Smooth muscle cell (in vitro differentiated cells): ENCODE measurements at regions not wholly inside any gene's neighbourhood (a gene's known extent, or its start where the extent isn't known, plus 50 kb on each side); places are given as distances from the start of the nearest gene placed in this dataset.

ENCODE experiments used
- DNase-seq: peaks from one replicate; lab custom pipeline; 2025; ENCODE audit not compliant: unreplicated experiment; lab: John Stamatoyannopoulos, UW
- H2AFZ ChIP-seq: fragments of 200-600 bp; sonication (generic); 2 replicates; pipeline ENCODE4 v1.6.0; 2016; ENCODE audit warnings: antibody characterized with exemption, low read depth, mild to moderate bottlenecking
- H3F3A ChIP-seq: fragments of 200-600 bp; sonication (generic); 2 replicates; pipeline ENCODE4 v1.6.0; 2017; ENCODE audit warnings: antibody characterized with exemption, low read depth
- H3K27ac ChIP-seq: fragments of 200-600 bp; sonication (generic); 2 replicates; pipeline ENCODE4 v1.5.1; 2016; ENCODE audit warnings: low read depth, mild to moderate bottlenecking
- H3K27me3 ChIP-seq: fragments of 200-600 bp; sonication (generic); 2 replicates; pipeline ENCODE4 v1.6.1; 2016; ENCODE audit warnings: low read depth, mild to moderate bottlenecking
- H3K36me3 ChIP-seq: fragments of 200-600 bp; sonication (generic); 2 replicates; pipeline ENCODE4 v1.5.1; 2016; ENCODE audit warnings: low read depth
- H3K4me1 ChIP-seq: fragments of 200-600 bp; sonication (generic); 2 replicates; pipeline ENCODE4 v1.5.1; 2016; ENCODE audit warnings: low read depth
- H3K4me2 ChIP-seq: fragments of 200-600 bp; sonication (generic); 2 replicates; pipeline ENCODE4 v1.6.0; 2016; ENCODE audit warnings: mild to moderate bottlenecking
- H3K4me3 ChIP-seq: fragments of 200-600 bp; sonication (generic); 2 replicates; pipeline ENCODE4 v1.5.1; 2016; ENCODE audit warnings: mild to moderate bottlenecking
- H3K79me2 ChIP-seq: fragments of 200-600 bp; sonication (generic); 2 replicates; pipeline ENCODE4 v1.6.0; 2016; ENCODE audit warnings: low read depth, mild to moderate bottlenecking
- H3K9ac ChIP-seq: fragments of 200-600 bp; sonication (generic); 2 replicates; pipeline ENCODE4 v1.6.0; 2016; ENCODE audit warnings: low read depth
- H3K9me3 ChIP-seq: fragments of 200-600 bp; sonication (generic); replicated peaks from 2 replicates; pipeline ENCODE4 v1.5.1; 2016; ENCODE audit warnings: low read depth
- H4K20me1 ChIP-seq: fragments of 200-600 bp; sonication (generic); 2 replicates; pipeline ENCODE4 v1.6.0; 2016; ENCODE audit warnings: low read depth
- WGBS: methylation state at CpG from one replicate; pipeline ENCODE4 v1.1.7; 2016; ENCODE audit warnings: low lambda C conversion rate; 5-methylcytosine and 5-hydroxymethylcytosine counted together
- TF ChIP-seq, protein P1 (sequence below): fragments of 200-600 bp; sonication (generic); IDR thresholded peaks from 2 replicates; pipeline ENCODE4 v1.5.1; 2017; ENCODE audit warnings: borderline replicate concordance, mild to moderate bottlenecking, antibody characterized with exemption; ENCODE audit not compliant: insufficient read depth, poor library complexity, severe bottlenecking

DNA sequence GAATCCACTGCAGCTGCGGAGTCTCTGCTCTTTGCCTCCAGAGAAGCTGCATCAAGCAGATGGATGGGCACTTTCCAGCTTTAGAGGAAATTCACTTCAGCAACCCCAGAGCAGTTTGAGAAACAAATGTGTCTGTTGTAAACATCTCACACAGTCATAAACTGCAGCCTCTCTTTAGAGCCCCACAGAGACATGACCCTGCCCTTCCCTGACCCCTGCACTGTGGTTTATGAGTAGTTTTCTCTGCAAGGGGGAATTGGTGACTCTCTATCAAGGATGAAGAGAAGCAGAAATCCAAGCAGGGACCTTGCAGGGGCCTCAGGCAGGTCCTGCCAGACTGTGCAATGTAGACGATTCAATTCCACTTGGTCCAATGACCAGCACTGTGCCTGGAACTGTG, 160.2 kb downstream of the SH2D4B start:
- no peak overlapping the region for H3K4me2 ChIP-seq
- H3K4me3 ChIP-seq, result no peak overlapping the region
- H3K9ac ChIP-seq, result no peak overlapping the region
- H3F3A ChIP-seq, result no peaks in the 10 kb centered on the region
- H3K27me3 ChIP-seq, result peaks cover under 1% of the 10 kb centered on the region
- H3K27ac ChIP-seq, result no peak overlapping the region
- H3K9me3 ChIP-seq, result no peaks in the 10 kb centered on the region
- H2AFZ ChIP-seq, result no peak overlapping the region
- H4K20me1 ChIP-seq, result no peaks in the 10 kb centered on the region
- TF ChIP-seq, protein P1, sequence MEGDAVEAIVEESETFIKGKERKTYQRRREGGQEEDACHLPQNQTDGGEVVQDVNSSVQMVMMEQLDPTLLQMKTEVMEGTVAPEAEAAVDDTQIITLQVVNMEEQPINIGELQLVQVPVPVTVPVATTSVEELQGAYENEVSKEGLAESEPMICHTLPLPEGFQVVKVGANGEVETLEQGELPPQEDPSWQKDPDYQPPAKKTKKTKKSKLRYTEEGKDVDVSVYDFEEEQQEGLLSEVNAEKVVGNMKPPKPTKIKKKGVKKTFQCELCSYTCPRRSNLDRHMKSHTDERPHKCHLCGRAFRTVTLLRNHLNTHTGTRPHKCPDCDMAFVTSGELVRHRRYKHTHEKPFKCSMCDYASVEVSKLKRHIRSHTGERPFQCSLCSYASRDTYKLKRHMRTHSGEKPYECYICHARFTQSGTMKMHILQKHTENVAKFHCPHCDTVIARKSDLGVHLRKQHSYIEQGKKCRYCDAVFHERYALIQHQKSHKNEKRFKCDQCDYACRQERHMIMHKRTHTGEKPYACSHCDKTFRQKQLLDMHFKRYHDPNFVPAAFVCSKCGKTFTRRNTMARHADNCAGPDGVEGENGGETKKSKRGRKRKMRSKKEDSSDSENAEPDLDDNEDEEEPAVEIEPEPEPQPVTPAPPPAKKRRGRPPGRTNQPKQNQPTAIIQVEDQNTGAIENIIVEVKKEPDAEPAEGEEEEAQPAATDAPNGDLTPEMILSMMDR, result no peak
- H3K79me2 ChIP-seq, result no peaks in the 10 kb centered on the region
- no peak for DNase-seq
- H3K4me1 ChIP-seq, result no peaks in the 10 kb centered on the region
- WGBS, result 74% methylated on average over 2 of the region's 2 CpGs
- H3K36me3 ChIP-seq, result no peaks in the 10 kb centered on the region

DNA sequence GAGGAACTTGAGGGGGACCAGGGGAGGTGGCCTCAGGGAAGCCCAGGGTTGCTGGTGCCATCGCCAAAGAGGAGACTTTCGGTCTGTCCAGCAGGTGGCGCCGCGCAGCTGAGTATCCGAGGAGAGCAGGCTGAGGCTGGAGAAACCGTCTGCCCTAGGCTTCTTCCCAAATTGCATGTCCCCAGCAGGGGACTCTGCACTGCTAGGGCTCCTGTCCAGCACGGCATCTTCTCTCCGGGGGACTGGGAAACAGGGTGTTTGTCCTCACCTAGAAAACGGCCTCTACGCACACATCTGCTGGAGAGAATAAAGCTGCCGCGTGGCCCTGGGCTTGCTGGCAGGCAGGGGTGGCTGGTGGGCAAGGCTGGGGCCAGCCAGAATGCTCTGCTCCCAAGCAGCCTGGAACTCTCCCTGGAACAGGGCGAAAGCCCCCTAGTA, 161.9 kb downstream of the SH2D4B start:
- Histone ChIP-seq H3K27ac (no peak overlapping the region), H4K20me1 (no peaks in the 10 kb centered on the region), H3F3A (no peaks in the 10 kb centered on the region), H3K27me3 (no peaks in the 10 kb centered on the region), H3K36me3 (no peaks in the 10 kb centered on the region), H3K4me2 (peak overlapping the region; percentile 68), H3K4me1 (no peaks in the 10 kb centered on the region), H3K9me3 (no peaks in the 10 kb centered on the region), H2AFZ (peak overlapping the region; percentile 77), H3K9ac (no peak overlapping the region), H3K4me3 (no peak overlapping the region), H3K79me2 (no peaks in the 10 kb centered on the region)
- WGBS, result 15% methylated on average over 14 of the region's 14 CpGs
- TF ChIP-seq, protein P1, result peak; percentile 82
- DNase-seq, result peak; percentile 56

DNA sequence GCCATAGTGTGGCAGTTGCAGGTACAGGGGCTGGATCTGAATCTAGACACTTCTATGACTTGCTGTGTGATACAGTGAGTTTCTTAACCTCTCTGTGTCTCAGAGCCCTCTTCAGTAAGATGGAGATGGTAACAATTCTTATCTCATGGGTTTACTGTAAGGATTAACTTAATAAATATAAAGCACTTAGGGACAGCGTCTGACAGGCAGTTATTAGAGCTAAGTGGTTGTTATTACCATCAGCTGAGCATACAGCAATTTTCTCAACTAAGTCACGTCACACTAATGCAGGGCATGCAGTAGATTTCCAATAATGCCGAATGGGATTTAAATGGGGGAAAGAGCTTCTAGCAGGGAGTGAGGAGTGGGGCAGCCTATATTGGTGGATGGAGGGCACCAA, 162.6 kb downstream of the SH2D4B start:
- no peaks in the 10 kb centered on the region for H4K20me1 ChIP-seq
- no peaks in the 10 kb centered on the region for H3F3A ChIP-seq

More for the DNA sequence above, 162.6 kb downstream of the SH2D4B start:
- Histone ChIP-seq H3K9ac (no peak overlapping the region), H3K9me3 (no peaks in the 10 kb centered on the region), H2AFZ (no peak overlapping the region), H3K36me3 (no peaks in the 10 kb centered on the region), H3K4me1 (no peaks in the 10 kb centered on the region), H3K27ac (no peak overlapping the region), H3K4me3 (no peak overlapping the region), H3K79me2 (no peaks in the 10 kb centered on the region), H3K27me3 (no peaks in the 10 kb centered on the region), H3K4me2 (no peak overlapping the region)
- TF ChIP-seq, protein P1, result no peak
- WGBS, result 65% methylated on average over 3 of the region's 3 CpGs
- no peak for DNase-seq
